HG03354 (cell line): ENCODE measurements at regions not wholly inside any gene's neighbourhood (a gene's known extent, or its start where the extent isn't known, plus 50 kb on each side); places are given as distances from the start of the nearest gene placed in this dataset.
"Not testable (repeated sequence)": the region's sequence is repeated elsewhere in the genome, so short reads cannot be mapped to it uniquely, and the experiment has no call there.

Source experiments
- ATAC-seq: cut with Tn5 transposase; IDR thresholded peaks from one replicate; pipeline ENCODE4 v1.9.1; 2021; ENCODE audit warnings: mild to moderate bottlenecking; ENCODE audit not compliant: unreplicated experiment, poor library complexity, severe bottlenecking

DNA sequence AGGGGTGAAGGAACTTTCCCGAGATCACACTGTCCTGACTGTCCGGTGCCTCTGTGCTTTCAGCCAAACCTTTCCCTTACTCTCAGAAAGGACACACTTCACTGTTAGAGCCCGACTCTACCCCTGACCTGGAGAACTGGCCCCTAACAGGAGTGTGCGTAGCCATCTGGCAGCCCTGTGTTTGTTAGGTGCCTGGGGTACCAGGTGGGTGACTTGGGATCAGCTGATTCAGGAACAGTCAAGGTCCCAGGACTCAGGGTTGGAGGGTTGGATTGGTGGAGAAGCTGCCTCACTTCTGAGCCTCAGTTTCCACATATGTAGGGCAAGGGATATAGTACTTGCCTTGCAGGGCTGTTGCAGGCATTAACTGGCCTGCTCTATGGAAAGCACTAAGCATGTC is 98.3 kb upstream of the SLC6A11 start:
- ATAC-seq = no peak

DNA sequence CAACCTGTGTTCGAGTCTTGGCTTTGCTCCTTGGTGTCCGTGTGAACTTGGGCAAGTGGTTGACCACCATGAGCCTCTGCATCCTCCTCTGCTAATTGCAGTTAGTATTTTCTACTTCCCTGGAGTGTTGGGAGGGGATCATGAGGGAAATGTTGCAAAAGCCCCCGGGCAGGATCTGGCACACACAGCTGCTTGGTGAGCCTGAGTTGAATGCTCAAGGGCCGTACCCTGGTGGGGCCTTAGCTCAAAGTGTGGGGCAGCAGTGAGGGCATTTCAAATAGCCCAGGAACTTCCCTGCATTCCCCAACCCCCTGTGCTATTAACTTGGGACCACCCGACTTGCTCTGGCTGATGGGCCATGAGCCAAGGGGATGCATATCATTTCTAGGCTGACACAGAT is 94.9 kb upstream of the SLC6A11 start:
- no peak for ATAC-seq

GRCh38 chr3:10722911-10723310 is 93.1 kb upstream of the SLC6A11 start:
- no peak for ATAC-seq

GRCh38 chr3:10723991-10724390 is 92.0 kb upstream of the SLC6A11 start:
- no peak for ATAC-seq

- ATAC-seq = no peak
Observed at GRCh38 chr3:10725067-10725466, 91.0 kb upstream of the SLC6A11 start.

GRCh38 chr3:10725846-10726245 is 90.2 kb upstream of the SLC6A11 start:
- no peak for ATAC-seq

GRCh38 chr3:10726787-10727186 is 89.2 kb upstream of the SLC6A11 start:
- ATAC-seq = no peak

- no peak for ATAC-seq
Observed at GRCh38 chr3:10729439-10729838, 86.6 kb upstream of the SLC6A11 start.

GRCh38 chr3:10732292-10732691 is 83.7 kb upstream of the SLC6A11 start:
- ATAC-seq = no peak

- ATAC-seq = no peak
Observed at GRCh38 chr3:10733297-10733696, 82.7 kb upstream of the SLC6A11 start.

- not testable (repeated sequence) for ATAC-seq
Observed at GRCh38 chr3:10736444-10736843, 79.6 kb upstream of the SLC6A11 start.

DNA sequence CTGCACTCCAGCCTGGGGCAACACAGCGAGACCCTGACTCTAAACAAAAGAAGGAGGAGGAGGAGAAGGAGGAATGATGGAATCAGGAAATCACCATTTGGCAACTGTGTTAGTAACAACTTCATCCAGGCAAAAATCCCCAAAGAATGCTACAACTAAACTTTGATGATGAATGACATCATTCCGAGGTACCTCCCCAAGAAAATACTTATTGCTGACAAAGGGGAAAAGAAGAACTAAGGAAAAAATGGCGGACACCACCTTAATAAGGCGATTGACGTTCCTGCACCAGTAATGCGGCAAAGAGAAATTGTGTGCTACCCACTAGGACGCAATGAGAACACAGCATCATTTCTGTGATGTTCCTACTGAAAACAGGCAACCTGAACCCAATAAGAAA is 78.2 kb upstream of the SLC6A11 start:
- no peak for ATAC-seq

DNA sequence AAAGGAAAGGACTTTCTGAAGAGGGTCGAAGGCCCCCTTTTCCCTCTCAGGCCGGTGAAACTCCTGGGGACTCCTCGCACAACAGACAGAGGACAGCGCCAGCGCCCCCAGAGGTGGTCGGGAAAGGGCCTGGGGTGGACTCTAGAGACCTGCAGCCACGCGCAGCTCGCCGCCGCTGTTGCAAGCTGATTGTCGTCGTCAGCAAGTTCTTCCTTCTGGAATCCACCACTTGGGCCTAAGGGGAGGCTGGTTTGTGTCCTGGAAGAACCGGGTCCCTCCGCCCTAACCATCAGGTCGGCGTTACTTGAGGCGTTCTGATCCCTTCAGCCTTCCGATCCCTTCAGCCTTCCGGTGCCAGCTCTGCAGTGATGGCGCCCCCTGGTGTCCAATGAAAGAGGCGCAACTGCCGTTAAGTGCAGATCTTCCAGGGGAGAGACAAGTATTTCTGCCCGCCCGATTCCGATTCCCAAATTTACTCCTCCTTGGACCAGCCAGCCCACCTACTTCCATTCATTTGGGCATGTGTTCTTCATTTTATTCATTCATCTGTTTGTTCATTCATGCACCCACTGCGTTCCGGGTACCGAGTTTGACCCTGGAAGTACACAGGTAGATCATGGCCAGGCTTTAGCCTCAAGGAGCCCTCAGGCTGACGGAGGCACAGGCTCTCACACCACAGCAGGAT is 77.2 kb upstream of the SLC6A11 start:
- ATAC-seq = no peak

- ATAC-seq = no peak
Observed at GRCh38 chr3:10740954-10741353, 75.1 kb upstream of the SLC6A11 start.

- ATAC-seq = no peak
Observed at GRCh38 chr3:10741891-10742671, 73.9 kb upstream of the SLC6A11 start.

DNA sequence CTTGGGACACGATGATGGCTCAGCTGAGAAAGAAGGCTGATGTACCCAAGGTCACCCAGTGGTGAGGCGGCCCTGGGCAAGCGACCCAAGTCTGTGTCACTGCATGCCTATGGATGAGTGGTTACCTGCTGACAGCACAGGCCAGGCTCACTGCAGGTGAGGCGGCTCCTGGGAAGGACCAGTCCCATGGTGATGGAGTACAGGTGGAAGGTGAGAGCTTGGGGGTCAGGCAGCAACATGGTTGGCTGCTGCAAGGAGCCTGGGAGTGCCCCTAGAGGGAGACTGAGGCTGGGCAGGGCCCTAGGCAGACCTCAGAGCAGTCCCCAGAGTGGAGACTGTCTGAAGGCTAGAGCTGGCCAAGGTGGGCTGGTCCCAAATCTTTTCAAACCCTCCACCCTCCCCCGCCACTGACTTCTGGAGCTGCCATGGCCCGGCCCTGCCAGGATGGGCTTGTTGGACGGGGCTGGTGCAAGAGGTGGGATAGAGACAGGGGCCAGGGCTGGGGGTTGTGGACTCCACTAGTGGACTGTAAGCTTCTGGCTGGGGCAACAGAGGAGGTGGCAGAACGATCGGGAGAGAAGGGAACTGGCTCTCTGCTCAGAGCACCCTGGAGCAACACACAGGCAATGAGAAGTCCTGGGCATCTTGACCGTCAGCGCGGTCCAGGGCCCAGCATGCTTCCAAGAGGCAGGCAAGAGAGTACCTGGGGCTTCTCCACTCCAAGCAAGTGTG is 72.5 kb upstream of the SLC6A11 start:
- no peak for ATAC-seq

DNA sequence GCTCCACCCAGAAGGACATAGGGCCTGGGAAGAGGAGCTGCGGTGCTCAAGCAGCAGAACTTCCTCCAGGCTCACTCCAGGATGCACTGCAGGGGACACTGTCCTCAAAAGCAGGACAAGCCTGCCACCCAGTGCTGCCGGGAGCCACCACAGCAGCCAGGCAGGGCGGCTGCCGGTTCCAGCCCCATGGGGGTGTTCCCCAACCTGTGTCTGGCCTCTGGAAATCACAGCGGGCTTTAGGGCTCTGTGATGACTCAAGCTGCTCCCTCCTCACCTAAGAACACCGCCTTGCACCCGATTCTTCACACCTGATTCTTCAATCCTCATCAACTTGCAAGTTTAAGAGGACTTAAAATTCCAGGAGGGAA is 71.9 kb upstream of the SLC6A11 start:
- ATAC-seq = no peak

- ATAC-seq = no peak
Observed at GRCh38 chr3:10745392-10745791, 70.6 kb upstream of the SLC6A11 start.

DNA sequence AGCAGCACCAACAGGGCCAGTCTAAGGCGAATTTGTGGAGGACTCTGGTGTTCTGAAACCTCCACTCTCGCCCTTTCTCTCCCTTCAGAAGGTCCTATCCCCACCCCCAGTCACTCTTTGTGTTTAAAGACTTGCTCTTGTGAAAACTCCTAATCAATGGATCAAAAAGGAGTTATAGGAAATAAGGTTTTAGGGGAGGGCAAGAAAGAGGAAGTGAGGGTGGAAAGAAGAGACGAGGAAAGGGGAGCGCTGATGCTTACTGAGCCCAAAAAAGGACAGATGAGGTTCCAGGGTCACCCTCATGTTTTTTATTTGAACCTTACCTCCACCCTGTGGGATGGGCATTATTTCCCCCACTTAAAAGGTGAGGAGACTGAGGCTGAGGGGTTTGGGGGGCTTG is 70.0 kb upstream of the SLC6A11 start:
- no peak for ATAC-seq

- ATAC-seq = no peak
Observed at GRCh38 chr3:10746684-10747083, 69.3 kb upstream of the SLC6A11 start.

- no peak for ATAC-seq
Observed at GRCh38 chr3:10747341-10747740, 68.7 kb upstream of the SLC6A11 start.
